HepG2 (cell line): ENCODE measurements at regions not wholly inside any gene's neighbourhood (a gene's known extent, or its start where the extent isn't known, plus 50 kb on each side); places are given as distances from the start of the nearest gene placed in this dataset.

ENCODE experiments used
- ATAC-seq: fragments of 200-7000 bp; cut with Tn5 transposase; 3 replicates; pipeline ENCODE4 v1.9.1; 2020; ENCODE audit warnings: mild to moderate bottlenecking, moderate library complexity
- BruUV-seq: library from RNA; stranded (reverse); fragments of 400-500 nt; replicated peaks from 2 replicates; lab custom pipeline; 2021; lab: Mats Ljungman, UMichigan
- CTCF ChIA-PET: fragments of 300-600 bp; formaldehyde crosslinking; extraction: SDS; loops from one replicate; lab custom pipeline; 2021; ENCODE audit warnings: low total read pairs, inconsistent platforms, low intra/inter-chr PET ratio; lab: Yijun Ruan, JAX
- POLR2A ChIA-PET: fragments of 350-600 bp; sonication (Branson Sonifier 250); formaldehyde crosslinking; loops from one replicate; lab custom pipeline; 2020; ENCODE audit warnings: antibody characterized with exemption, inconsistent platforms; lab: Yijun Ruan, JAX
- DNase-seq: peaks from one replicate; pipeline ENCODE4 v3.0.0-alpha.2; 2015; ENCODE audit warnings: low spot score
- FAIRE-seq: peaks from 3 replicates; lab custom pipeline; 2011; peaks lifted over from hg19 to GRCh38; lab: Jason Lieb, UNC
- H2AFZ ChIP-seq: one replicate; pipeline ENCODE4 v1.6.1; 2011; ENCODE audit warnings: low read length, inconsistent platforms
- H3K27ac ChIP-seq: fragments of 300-600 bp; 3 replicates; pipeline ENCODE4 v1.8.0; 2011; ENCODE audit warnings: mixed run types, mild to moderate bottlenecking, mixed read lengths, low read length, inconsistent platforms; ENCODE audit not compliant: insufficient read depth; ENCODE audit errors: extremely low read length
- H3K27me3 ChIP-seq, 2 experiments: fragments of 200-600 bp in 1 of 2; 2 replicates in 1 of 2; 3 replicates in 1 of 2; pipeline versions ENCODE4 v1.6.0 to v1.8.0; 2011; ENCODE audit warnings: low read length in 2 of 2, mild to moderate bottlenecking in 2 of 2, moderate library complexity in 2 of 2, inconsistent platforms in 1 of 2; ENCODE audit not compliant: insufficient read depth in 2 of 2, control insufficient read depth in 1 of 2
- H3K36me3 ChIP-seq, 2 experiments: fragments of 200-600 bp in 1 of 2; replicated peaks in 1 of 2; 2 replicates in 1 of 2; 3 replicates in 1 of 2; pipeline versions ENCODE4 v1.5.1 to v1.8.0; 2011; ENCODE audit warnings: low read length in 2 of 2, inconsistent platforms in 1 of 2; ENCODE audit not compliant: insufficient read depth in 2 of 2, control insufficient read depth in 1 of 2
- H3K4me1 ChIP-seq: 2 replicates; pipeline ENCODE4 v1.5.1; 2012; ENCODE audit warnings: low read length, inconsistent platforms; ENCODE audit not compliant: insufficient read depth
- H3K4me2 ChIP-seq: 2 replicates; pipeline ENCODE4 v1.6.0; 2011; ENCODE audit warnings: low read depth, low read length, inconsistent platforms
- H3K4me3 ChIP-seq, 3 experiments: fragments of 200-600 bp in 1 of 3; sonication (generic), shearing (Covaris generic) in 1 of 3; replicated peaks in 1 of 3; 2 replicates each; pipeline ENCODE4 v1.5.1; 2011 to 2016; ENCODE audit warnings: low read length in 3 of 3, inconsistent platforms in 2 of 3, low read depth in 2 of 3, mild to moderate bottlenecking in 2 of 3, control low read depth in 1 of 3, mixed read lengths in 1 of 3; ENCODE audit not compliant: insufficient read depth in 1 of 3
- H3K79me2 ChIP-seq: one replicate; pipeline ENCODE4 v1.6.1; 2011; ENCODE audit warnings: low read length, inconsistent platforms; ENCODE audit not compliant: insufficient read depth
- H3K9ac ChIP-seq: 2 replicates; pipeline ENCODE4 v1.6.0; 2011; ENCODE audit warnings: mild to moderate bottlenecking, low read depth, low read length, inconsistent platforms; ENCODE audit not compliant: insufficient read depth
- H3K9me3 ChIP-seq: 2 replicates; pipeline ENCODE4 v1.5.1; 2012; ENCODE audit warnings: mild to moderate bottlenecking, low read length
- H4K20me1 ChIP-seq: 2 replicates; pipeline ENCODE4 v1.6.0; 2011; ENCODE audit warnings: inconsistent platforms, mild to moderate bottlenecking, low read length, moderate library complexity; ENCODE audit not compliant: insufficient read depth
- CC2D1A ChIP-seq: sonication (generic); formaldehyde crosslinking; IDR thresholded peaks from 2 replicates; pipeline ENCODE4 v1.8.1; 2023; ENCODE audit warnings: mild to moderate bottlenecking, missing genetic modification reagents
- FOXK2 ChIP-seq: fragments of 450-650 bp; IDR thresholded peaks from 2 replicates; pipeline ENCODE4 v1.6.1; 2016
- HCFC1 ChIP-seq: fragments of 150-350 bp; IDR thresholded peaks from 2 replicates; pipeline ENCODE4 v1.6.1; 2014; ENCODE audit warnings: low read depth, low read length
- HNRNPL ChIP-seq: fragments of 200-400 bp; formaldehyde crosslinking; IDR thresholded peaks from 2 replicates; pipeline ENCODE4 v1.6.1; 2017; ENCODE audit warnings: mild to moderate bottlenecking, low read depth, low read length
- KDM3A ChIP-seq: IDR thresholded peaks from 2 replicates; pipeline ENCODE4 v1.6.1; 2018; ENCODE audit warnings: low read depth, missing compliant biosample characterization
- KDM4B ChIP-seq: sonication (generic); formaldehyde crosslinking; IDR thresholded peaks from 2 replicates; pipeline ENCODE4 v1.4.0; 2020; ENCODE audit warnings: missing genetic modification reagents
- KDM6A ChIP-seq: IDR thresholded peaks from 2 replicates; pipeline ENCODE4 v1.6.1; 2016; ENCODE audit warnings: low read depth
- KLF9 ChIP-seq: IDR thresholded peaks from 2 replicates; pipeline ENCODE4 v1.6.1; 2016; ENCODE audit warnings: low read depth
- LCORL ChIP-seq, 2 experiments: fragments of 450-650 bp in 1 of 2; sonication (generic) in 1 of 2; formaldehyde crosslinking in 1 of 2; IDR thresholded peaks; 2 replicates each; pipeline versions ENCODE4 v1.5.0 to v1.6.1; 2017 to 2020; ENCODE audit warnings: antibody characterized with exemption in 1 of 2, missing genetic modification reagents in 1 of 2
- NKX3-1 ChIP-seq: sonication (generic); formaldehyde crosslinking; IDR thresholded peaks from 2 replicates; pipeline ENCODE4 v1.5.0; 2020; ENCODE audit warnings: missing genetic modification reagents
- SMAD3 ChIP-seq: sonication (generic); formaldehyde crosslinking; IDR thresholded peaks from 2 replicates; pipeline ENCODE4 v1.4.0; 2020; ENCODE audit warnings: missing genetic modification reagents
- SNAPC2 ChIP-seq: sonication (generic); formaldehyde crosslinking; IDR thresholded peaks from 2 replicates; pipeline ENCODE4 v1.8.1; 2022; ENCODE audit warnings: mild to moderate bottlenecking, missing genetic modification reagents
- TRIM22 ChIP-seq: fragments of 450-650 bp; IDR thresholded peaks from 2 replicates; pipeline ENCODE4 v1.6.1; 2017
- ZBTB8A ChIP-seq: sonication (generic); formaldehyde crosslinking; IDR thresholded peaks from 2 replicates; pipeline ENCODE4 v1.4.0; 2020; ENCODE audit warnings: mild to moderate bottlenecking, low read depth, missing genetic modification reagents, borderline replicate concordance
- ZNF251 ChIP-seq: sonication (generic); formaldehyde crosslinking; IDR thresholded peaks from 2 replicates; pipeline ENCODE4 v1.9.0; 2021; ENCODE audit warnings: mild to moderate bottlenecking, missing genetic modification reagents
- ZNF570 ChIP-seq: sonication (generic); formaldehyde crosslinking; IDR thresholded peaks from 2 replicates; pipeline ENCODE4 v1.4.0; 2020; ENCODE audit warnings: mild to moderate bottlenecking, missing genetic modification reagents, borderline replicate concordance
- ZSCAN20 ChIP-seq: sonication (generic); formaldehyde crosslinking; IDR thresholded peaks from 2 replicates; pipeline ENCODE4 v1.4.0; 2020; ENCODE audit warnings: missing genetic modification reagents, mild to moderate bottlenecking, borderline replicate concordance
- ZUFSP ChIP-seq: sonication (generic); formaldehyde crosslinking; IDR thresholded peaks from 2 replicates; pipeline ENCODE4 v1.9.0; 2021; ENCODE audit warnings: missing genetic modification reagents, mild to moderate bottlenecking, borderline replicate concordance
- WGBS: methylation state at CpG from one replicate; pipeline ENCODE4 v1.1.6; 2017; ENCODE audit warnings: low lambda C conversion rate; 5-methylcytosine and 5-hydroxymethylcytosine counted together
- in situ Hi-C: cut with HindIII; loops from 2 replicates; pipeline ENCODE4 v1.10.0; 2017; ENCODE audit warnings: low pct_unique_long_range_greater_than_20kb; ENCODE audit not compliant: extremely low pct_ligation_motif_present
- intact Hi-C: fragments of 100-400 bp; cut with micrococcal nuclease; formaldehyde crosslinking; loops from one replicate; pipeline ENCODE4 v1.10.0; 2022; ENCODE audit not compliant: unreplicated experiment
- TF ChIP-seq, protein P1 (sequence below): sonication (generic); formaldehyde crosslinking; IDR thresholded peaks from 2 replicates; pipeline ENCODE4 v1.8.0; 2022; ENCODE audit warnings: mild to moderate bottlenecking, missing genetic modification reagents, moderate library complexity

DNA sequence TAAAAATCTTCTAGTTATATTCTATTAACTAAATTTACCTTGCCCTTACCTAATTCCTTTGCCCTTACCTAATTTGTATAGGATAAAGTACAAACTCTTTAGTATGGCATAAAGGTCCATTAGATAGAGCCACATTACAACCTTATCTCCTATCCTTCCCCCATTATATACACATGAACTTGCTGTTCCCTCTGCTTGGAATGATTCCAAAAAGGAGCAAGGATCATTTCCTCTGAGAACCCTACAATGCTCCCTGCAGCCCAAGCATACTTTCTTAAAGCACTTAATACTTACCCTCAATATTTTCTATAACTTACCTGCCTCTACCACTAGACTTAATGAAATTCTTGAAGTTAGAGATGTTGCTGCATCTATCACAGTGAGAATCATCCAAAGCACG lies 118.9 kb upstream of the CCDC54 start:
- in situ Hi-C loops = no loop called here

DNA sequence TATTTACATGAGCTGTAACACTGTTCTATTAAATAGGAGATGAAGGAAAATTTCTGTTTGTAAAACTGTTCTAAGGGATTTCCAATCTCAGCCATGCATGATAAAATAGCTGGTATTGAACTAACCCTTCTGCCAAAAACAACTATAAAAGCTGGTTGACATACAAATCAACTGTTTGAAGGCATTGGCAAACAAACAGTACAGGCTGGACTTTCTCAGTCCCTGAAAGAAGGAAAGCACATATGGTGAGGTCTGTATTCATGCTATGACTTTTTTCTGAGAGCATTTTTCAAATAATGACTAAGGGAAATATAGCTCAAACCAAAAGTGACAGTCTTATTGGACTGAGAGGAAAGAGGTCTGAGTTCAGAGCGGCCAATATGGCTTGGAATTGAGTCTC lies 117.0 kb upstream of the CCDC54 start:
- CTCF ChIA-PET = no interaction called here
- TF ChIP-seq KLF9 (no peak), HNRNPL (no peak), ZUFSP (CRISPR knock-in tag) (no peak), CC2D1A (CRISPR knock-in tag) (no peak), LCORL (IDR thresholded peaks at IDR 0.05) (no peak), LCORL (CRISPR knock-in tag; IDR thresholded peaks at IDR 0.05) (no peak), ZNF570 (CRISPR knock-in tag) (no peak), KDM3A (CRISPR knock-in tag) (no peak), FOXK2 (no peak), HCFC1 (no peak), NKX3-1 (CRISPR knock-in tag) (no peak), ZSCAN20 (no peak), ZNF251 (CRISPR knock-in tag) (no peak), TRIM22 (no peak), SMAD3 (CRISPR knock-in tag) (no peak), KDM4B (CRISPR knock-in tag) (no peak)

More for the DNA sequence above, 118.9 kb upstream of the CCDC54 start:
- Histone ChIP-seq H3K4me1 (no peaks in the 10 kb centered on the region), H3K27ac (no peak overlapping the region), H3K4me3 (no peak overlapping the region), H3K9me3 (no peaks in the 10 kb centered on the region), H3K36me3 (no peaks in the 10 kb centered on the region), H3K9ac (no peak overlapping the region), H3K27me3 (no peaks in the 10 kb centered on the region), H3K4me2 (no peak overlapping the region), H2AFZ (no peak overlapping the region), H3K79me2 (no peaks in the 10 kb centered on the region), H4K20me1 (no peaks in the 10 kb centered on the region)
- intact Hi-C loops = no loop called here
- no peak for DNase-seq
- ChIA-PET POLR2A (no interaction called here), CTCF (no interaction called here)
- 9% methylated on average over 1 of the region's 1 CpG for WGBS
- no peak for FAIRE-seq
- no peak for TF ChIP-seq SNAPC2 (CRISPR knock-in tag)
- no peak for TF ChIP-seq ZBTB8A (CRISPR knock-in tag)
- TF ChIP-seq, protein P1, sequence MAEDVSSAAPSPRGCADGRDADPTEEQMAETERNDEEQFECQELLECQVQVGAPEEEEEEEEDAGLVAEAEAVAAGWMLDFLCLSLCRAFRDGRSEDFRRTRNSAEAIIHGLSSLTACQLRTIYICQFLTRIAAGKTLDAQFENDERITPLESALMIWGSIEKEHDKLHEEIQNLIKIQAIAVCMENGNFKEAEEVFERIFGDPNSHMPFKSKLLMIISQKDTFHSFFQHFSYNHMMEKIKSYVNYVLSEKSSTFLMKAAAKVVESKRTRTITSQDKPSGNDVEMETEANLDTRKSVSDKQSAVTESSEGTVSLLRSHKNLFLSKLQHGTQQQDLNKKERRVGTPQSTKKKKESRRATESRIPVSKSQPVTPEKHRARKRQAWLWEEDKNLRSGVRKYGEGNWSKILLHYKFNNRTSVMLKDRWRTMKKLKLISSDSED = no peak
- TF ChIP-seq KDM6A (CRISPR knock-in tag) = no peak
- no TSS peak for BruUV-seq
- ATAC-seq = no peak

More for the DNA sequence above, 117.0 kb upstream of the CCDC54 start:
- Histone ChIP-seq H3K4me3 (no peak overlapping the region), H3K4me1 (0 out of 2 replicates have a peak, but pooled peaks cover 7% of the 10 kb centered on the region), H3K36me3 (no peaks in the 10 kb centered on the region), H3K79me2 (no peaks in the 10 kb centered on the region), H3K9me3 (no peaks in the 10 kb centered on the region), H3K27ac (no peak overlapping the region), H3K9ac (no peak overlapping the region), H2AFZ (no peak overlapping the region), H4K20me1 (no peaks in the 10 kb centered on the region), H3K4me2 (no peak overlapping the region), H3K27me3 (no peaks in the 10 kb centered on the region)
- FAIRE-seq = no peak
- no peak for ATAC-seq
- WGBS = 5% methylated on average over 1 of the region's 1 CpG
- in situ Hi-C loops = no loop called here
- BruUV-seq = no TSS peak
- intact Hi-C loops = no loop called here
- no peak for DNase-seq
- POLR2A ChIA-PET = no interaction called here
